H1 (cell line): ENCODE measurements at regions not wholly inside any gene's neighbourhood (a gene's known extent, or its start where the extent isn't known, plus 50 kb on each side); places are given as distances from the start of the nearest gene placed in this dataset.

Experiments used
- ATF3 ChIP-seq: IDR thresholded peaks from 2 replicates; pipeline ENCODE4 v1.6.1; 2011; ENCODE audit warnings: low read depth, mild to moderate bottlenecking, low read length; ENCODE audit not compliant: insufficient read depth
- CBX5 ChIP-seq: fragments of 300-800, 300-1000 bp; sonication (generic); IDR thresholded peaks from 2 replicates; pipeline ENCODE4 v1.7.1; 2016; ENCODE audit warnings: antibody characterized with exemption, low read length, low read depth
- JUN ChIP-seq: IDR thresholded peaks from 2 replicates; pipeline ENCODE4 v1.6.1; 2011; ENCODE audit warnings: low read depth, mild to moderate bottlenecking, improper control_type of control experiment, low read length
- RBBP5 ChIP-seq: IDR thresholded peaks from 2 replicates; pipeline ENCODE4 v1.7.1; 2012; ENCODE audit warnings: low read depth, mild to moderate bottlenecking, inconsistent platforms, low read length, moderate library complexity, borderline replicate concordance

GRCh38 chr14:30312214-30312613 is 246.7 kb upstream of the G2E3 start (continued):
- no peak for TF ChIP-seq ATF3
- no peak for TF ChIP-seq JUN
- TF ChIP-seq RBBP5: no peak
- TF ChIP-seq CBX5: no peak
